ENCODE measurements at regions not wholly inside any gene's neighbourhood (a gene's known extent, or its start where the extent isn't known, plus 50 kb on each side); places are given as distances from the start of the nearest gene placed in this dataset.
"Not testable (repeated sequence)": the region's sequence is repeated elsewhere in the genome, so short reads cannot be mapped to it uniquely, and the experiment has no call there.

- TF ChIP-seq EZH2phosphoT487 (IDR thresholded peaks at IDR 0.05; ENCODE audit: borderline replicate concordance, low read depth); SIN3A (IDR thresholded peaks at IDR 0.05; ENCODE audit: borderline replicate concordance, low read depth, low read length): not testable (repeated sequence)
Observed at GRCh38 chr2:118744682-118745181, 102.7 kb downstream of the EN1 start.
